Inflammatory macrophage (primary cell): ENCODE measurements at regions not wholly inside any gene's neighbourhood (a gene's known extent, or its start where the extent isn't known, plus 50 kb on each side); places are given as distances from the start of the nearest gene placed in this dataset.

Experiments
- DNase-seq, 2 donors: peaks; one replicate each; pipeline ENCODE4 v3.0.0-alpha.2; 2020 to 2022

GRCh38 chr5:81855591-81855990 is 104.7 kb upstream of the SSBP2 start:
- no peak for DNase-seq

- DNase-seq: no peak
Observed at GRCh38 chr5:81854915-81855314, 104.0 kb upstream of the SSBP2 start.

GRCh38 chr5:81854485-81854884 is 103.6 kb upstream of the SSBP2 start:
- no peak for DNase-seq

- no peak for DNase-seq
Observed at GRCh38 chr5:81853030-81853357, 102.1 kb upstream of the SSBP2 start.

- no peak for DNase-seq
Observed at GRCh38 chr5:81852291-81853029, 101.6 kb upstream of the SSBP2 start.

GRCh38 chr5:81851481-81852178 is 100.7 kb upstream of the SSBP2 start:
- DNase-seq: peak; percentile 94 to 95

- DNase-seq: no peak
Observed at GRCh38 chr5:81850501-81851357, 99.8 kb upstream of the SSBP2 start.

- DNase-seq: no peak
Observed at GRCh38 chr5:81849770-81850367, 99.0 kb upstream of the SSBP2 start.

GRCh38 chr5:81848362-81848880 is 97.5 kb upstream of the SSBP2 start:
- peak; percentile 50 to 63 for DNase-seq

- no peak for DNase-seq
Observed at GRCh38 chr5:81846301-81846700, 95.4 kb upstream of the SSBP2 start.

GRCh38 chr5:81843845-81844244 is 92.9 kb upstream of the SSBP2 start:
- no peak for DNase-seq

- no peak for DNase-seq
Observed at GRCh38 chr5:81842795-81843398, 92.0 kb upstream of the SSBP2 start.

GRCh38 chr5:81839034-81839433 is 88.1 kb upstream of the SSBP2 start:
- DNase-seq: no peak

- peak; percentile 47 to 65 for DNase-seq
Observed at GRCh38 chr5:81838307-81838906, 87.5 kb upstream of the SSBP2 start.

GRCh38 chr5:81837667-81838306 is 86.9 kb upstream of the SSBP2 start:
- no peak for DNase-seq

- no peak for DNase-seq
Observed at GRCh38 chr5:81835814-81836367, 85.0 kb upstream of the SSBP2 start.

- no peak for DNase-seq
Observed at GRCh38 chr5:81834021-81834660, 83.2 kb upstream of the SSBP2 start.

- DNase-seq: peak in 1 of 2 donors; percentile 35
Observed at GRCh38 chr5:81830596-81830995, 79.7 kb upstream of the SSBP2 start.

- no peak for DNase-seq
Observed at GRCh38 chr5:81829242-81829641, 78.3 kb upstream of the SSBP2 start.

- no peak for DNase-seq
Observed at GRCh38 chr5:81827500-81827899, 76.6 kb upstream of the SSBP2 start.

GRCh38 chr5:81826128-81826527 is 75.2 kb upstream of the SSBP2 start:
- DNase-seq: no peak
